Upper lobe of left lung (tissue), 4 donors: ENCODE measurements at regions not wholly inside any gene's neighbourhood (a gene's known extent, or its start where the extent isn't known, plus 50 kb on each side); places are given as distances from the start of the nearest gene placed in this dataset.

ENCODE experiments used
- CTCF ChIP-seq, 6 experiments: fragments of 450-650 bp in 4 of 6; fragments of 200-600 bp in 2 of 6; sonication (generic) in 2 of 6; IDR thresholded peaks; one replicate each; pipeline ENCODE4 v1.5.1; 2016 to 2019; ENCODE audit warnings: antibody characterized with exemption in 6 of 6
- EP300 ChIP-seq, 4 donors: sonication (generic); formaldehyde crosslinking; IDR thresholded peaks; one replicate each; pipeline ENCODE4 v1.5.1; 2017; ENCODE audit warnings: antibody characterized with exemption in 4 of 4, control low read depth in 2 of 4
- POLR2A ChIP-seq, 4 donors: fragments of 450-650 bp; IDR thresholded peaks; one replicate each; pipeline ENCODE4 v1.5.1; 2016 to 2017; ENCODE audit warnings: antibody characterized with exemption in 4 of 4, mild to moderate bottlenecking in 2 of 4
- POLR2AphosphoS5 ChIP-seq, 2 donors: sonication (generic); formaldehyde crosslinking; IDR thresholded peaks; one replicate each; pipeline ENCODE4 v1.5.1; 2017; ENCODE audit warnings: antibody characterized with exemption in 2 of 2

DNA sequence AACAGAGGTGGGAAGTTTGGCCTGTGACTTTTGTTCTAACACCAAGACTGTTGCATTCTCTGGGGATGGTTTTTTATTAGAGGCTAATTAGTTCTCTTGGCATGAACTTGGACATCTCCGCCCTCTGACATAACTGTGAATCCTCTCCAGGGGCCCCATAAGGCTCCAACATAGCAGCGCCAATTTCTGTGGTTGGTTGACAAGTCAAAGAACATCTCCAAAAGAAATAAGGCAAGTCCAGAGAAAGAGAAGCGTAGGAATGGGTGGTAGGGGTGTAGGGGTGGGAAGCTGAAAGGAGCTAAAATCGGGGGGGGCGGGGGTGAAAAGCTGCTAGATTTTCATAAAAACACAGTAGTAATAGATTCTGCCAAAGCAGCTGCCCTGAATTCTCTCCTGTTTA lies 81.0 kb upstream of the DAB2 start:
- TF ChIP-seq CTCF (IDR thresholded peaks at IDR 0.05), result no peak
- no peak for TF ChIP-seq POLR2A (IDR thresholded peaks at IDR 0.05)
- no peak for TF ChIP-seq POLR2AphosphoS5 (IDR thresholded peaks at IDR 0.05)
- no peak for TF ChIP-seq EP300 (IDR thresholded peaks at IDR 0.05)
